Naive thymus-derived CD8-positive, alpha-beta T cell (primary cell): ENCODE measurements at regions not wholly inside any gene's neighbourhood (a gene's known extent, or its start where the extent isn't known, plus 50 kb on each side); places are given as distances from the start of the nearest gene placed in this dataset.
"Not testable (repeated sequence)": the region's sequence is repeated elsewhere in the genome, so short reads cannot be mapped to it uniquely, and the experiment has no call there.

ENCODE experiments used
- ATAC-seq, 2 donors: fragments of 150-1000 bp; cut with Tn5 transposase in 1 of 2; sonication (Bioruptor Pico), chemical (Tn5 transposase) in 1 of 2; 1 replicate in 1 of 2; 2 replicates in 1 of 2; pipeline ENCODE4 v1.10.0; 2021; ENCODE audit warnings: mild to moderate bottlenecking in 2 of 2, moderate library complexity in 2 of 2
- POLR2A ChIA-PET: fragments of 350-600 bp; sonication (Branson Sonifier 250); formaldehyde crosslinking; loops from one replicate; lab custom pipeline; 2021; ENCODE audit warnings: antibody characterized with exemption; lab: Charles Lee
- DNase-seq, 10 donors: peaks; one replicate each; pipeline versions ENCODE4 v3.0.0 to v3.0.0-alpha.2; 2020 to 2022
- H3K27ac Mint-ChIP-seq, 10 donors: one replicate each; pipeline ENCODE4 v1.8.0; 2020 to 2022; ENCODE audit warnings: mild to moderate bottlenecking in 10 of 10, mixed read lengths in 10 of 10, moderate library complexity in 4 of 10, inconsistent platforms in 1 of 10
- H3K27me3 Mint-ChIP-seq, 5 donors: one replicate each; pipeline ENCODE4 v1.8.0; 2021 to 2022; ENCODE audit warnings: mixed read lengths in 5 of 5
- H3K36me3 Mint-ChIP-seq, 3 donors: one replicate each; pipeline ENCODE4 v1.8.0; 2020 to 2022; ENCODE audit warnings: mixed read lengths in 3 of 3, mild to moderate bottlenecking in 2 of 3, inconsistent platforms in 1 of 3
- H3K4me1 Mint-ChIP-seq, 4 donors: one replicate each; pipeline ENCODE4 v1.8.0; 2021 to 2022; ENCODE audit warnings: mixed read lengths in 4 of 4
- H3K4me3 Mint-ChIP-seq, 10 donors: one replicate each; pipeline ENCODE4 v1.8.0; 2020 to 2022; ENCODE audit warnings: mild to moderate bottlenecking in 10 of 10, mixed read lengths in 10 of 10, moderate library complexity in 6 of 10, inconsistent platforms in 1 of 10
- H3K9me3 Mint-ChIP-seq, 9 donors: one replicate each; pipeline ENCODE4 v1.8.0; 2020 to 2022; ENCODE audit warnings: mixed read lengths in 9 of 9, mild to moderate bottlenecking in 3 of 9, inconsistent platforms in 1 of 9, moderate library complexity in 1 of 9

DNA sequence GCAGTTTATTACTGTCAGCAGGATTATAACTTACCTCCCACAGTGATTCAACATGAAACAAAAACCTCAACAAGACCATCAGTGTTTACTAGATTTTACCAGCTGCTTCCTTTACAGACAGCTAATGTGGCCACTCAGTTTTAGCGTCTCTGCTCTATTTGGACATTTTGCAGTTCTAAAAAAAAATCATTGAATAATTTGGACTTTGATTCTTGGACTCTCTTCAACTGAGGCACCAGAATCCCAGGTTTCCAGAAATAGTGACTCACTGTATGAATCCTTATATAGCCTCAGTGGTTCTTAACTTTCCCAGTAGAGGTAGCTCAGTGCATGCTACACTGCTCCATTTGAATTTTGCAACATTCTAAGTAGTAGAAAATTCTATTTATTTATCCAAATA is 317.4 kb upstream of the PLGLB1 start:
- POLR2A ChIA-PET, ATAC-seq, H3K27me3 Mint-ChIP-seq, DNase-seq, H3K9me3 Mint-ChIP-seq, H3K4me3 Mint-ChIP-seq, H3K27ac Mint-ChIP-seq, H3K4me1 Mint-ChIP-seq, H3K36me3 Mint-ChIP-seq: not testable (repeated sequence)

DNA sequence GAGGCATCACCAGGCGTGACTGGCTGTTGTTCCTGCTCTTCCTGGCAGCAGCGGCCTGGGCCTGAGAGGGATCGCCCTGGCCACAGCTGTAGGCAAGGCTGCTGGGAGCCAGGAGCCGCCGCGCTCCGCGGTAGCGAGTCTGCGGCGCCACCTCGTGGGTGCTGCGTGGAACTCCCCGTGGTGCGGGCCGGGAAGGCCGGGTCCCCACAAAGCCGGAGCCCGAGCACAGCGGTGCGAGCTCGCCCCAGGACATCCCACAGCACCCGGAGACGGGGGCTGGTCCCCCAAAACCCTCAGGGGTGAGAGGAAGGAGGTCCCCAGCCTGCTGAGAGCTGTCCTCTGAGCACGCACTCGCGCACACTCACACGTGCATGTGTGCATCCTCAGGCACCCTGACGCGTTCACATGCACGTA is 320.0 kb upstream of the PLGLB1 start:
- H3K27me3 Mint-ChIP-seq, H3K4me3 Mint-ChIP-seq, H3K36me3 Mint-ChIP-seq, H3K9me3 Mint-ChIP-seq, H3K4me1 Mint-ChIP-seq, H3K27ac Mint-ChIP-seq, POLR2A ChIA-PET, ATAC-seq: not testable (repeated sequence)
- peak in 7 of 10 donors; percentile 5 to 39 (median 22) for DNase-seq

DNA sequence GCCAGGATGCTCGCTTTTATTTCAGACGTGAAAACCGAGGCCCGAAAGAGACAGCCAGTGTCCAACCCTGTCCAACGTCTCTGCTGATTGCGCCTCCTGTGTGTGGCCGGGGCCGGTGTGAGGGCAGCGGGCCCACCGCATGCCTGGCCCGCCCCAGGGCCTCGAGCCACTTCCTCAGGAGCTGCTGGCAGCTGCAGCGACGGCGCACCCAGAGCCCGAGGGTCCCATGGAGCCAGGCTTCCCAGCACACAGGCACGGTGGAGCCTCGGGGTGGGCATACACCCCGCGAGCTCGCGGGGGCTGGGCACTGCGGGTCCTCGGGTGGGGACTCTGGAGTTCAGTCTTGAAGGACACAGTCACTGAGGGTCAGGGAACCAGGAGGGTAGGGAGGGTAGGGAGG is 320.5 kb upstream of the PLGLB1 start:
- H3K27ac Mint-ChIP-seq, H3K4me3 Mint-ChIP-seq, POLR2A ChIA-PET, H3K4me1 Mint-ChIP-seq, H3K27me3 Mint-ChIP-seq, H3K36me3 Mint-ChIP-seq, ATAC-seq, H3K9me3 Mint-ChIP-seq, DNase-seq: not testable (repeated sequence)

DNA sequence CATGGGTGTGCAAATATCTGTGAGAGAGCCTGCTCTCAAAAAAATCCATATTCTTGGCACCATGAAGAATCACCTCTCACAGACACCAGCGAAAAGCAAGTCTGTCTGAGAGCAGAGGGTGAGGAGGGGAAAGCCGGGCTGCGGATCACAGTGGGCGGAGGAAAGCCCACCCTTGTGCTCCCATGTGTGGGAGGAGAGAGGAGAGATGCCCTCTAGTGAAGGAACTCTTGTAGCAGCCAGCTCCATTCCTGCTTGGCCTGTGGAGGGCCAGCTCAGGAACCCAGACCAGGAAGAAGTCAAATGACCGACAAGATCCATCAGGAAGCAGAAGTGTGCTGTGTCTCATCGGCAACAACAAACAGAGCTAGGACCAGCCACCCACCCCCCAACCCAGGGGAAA is 321.7 kb upstream of the PLGLB1 start:
- H3K36me3 Mint-ChIP-seq, ATAC-seq, H3K4me1 Mint-ChIP-seq, H3K9me3 Mint-ChIP-seq, POLR2A ChIA-PET, H3K27me3 Mint-ChIP-seq, DNase-seq, H3K27ac Mint-ChIP-seq, H3K4me3 Mint-ChIP-seq: not testable (repeated sequence)

DNA sequence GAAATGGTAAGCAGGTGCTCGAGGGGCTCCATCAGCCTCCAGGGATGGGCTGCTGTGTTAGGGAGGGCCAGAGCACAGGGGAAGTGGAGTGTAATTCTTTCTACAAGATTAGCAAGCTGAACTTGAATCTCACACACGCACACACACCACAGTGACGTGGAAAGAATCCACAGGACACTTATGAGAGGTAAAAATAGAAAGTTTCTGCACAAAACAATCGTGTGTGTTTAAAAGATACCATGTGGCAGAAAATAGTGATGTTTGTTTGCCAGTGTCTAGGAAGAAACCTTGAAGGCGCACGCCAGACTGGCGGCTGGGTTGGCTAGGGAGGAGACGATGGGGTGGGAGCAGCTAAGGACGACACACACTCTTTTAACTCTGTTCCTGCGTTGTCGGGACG is 323.6 kb upstream of the PLGLB1 start:
- ATAC-seq, H3K9me3 Mint-ChIP-seq, POLR2A ChIA-PET, H3K4me3 Mint-ChIP-seq, DNase-seq, H3K36me3 Mint-ChIP-seq, H3K4me1 Mint-ChIP-seq, H3K27ac Mint-ChIP-seq, H3K27me3 Mint-ChIP-seq: not testable (repeated sequence)

DNA sequence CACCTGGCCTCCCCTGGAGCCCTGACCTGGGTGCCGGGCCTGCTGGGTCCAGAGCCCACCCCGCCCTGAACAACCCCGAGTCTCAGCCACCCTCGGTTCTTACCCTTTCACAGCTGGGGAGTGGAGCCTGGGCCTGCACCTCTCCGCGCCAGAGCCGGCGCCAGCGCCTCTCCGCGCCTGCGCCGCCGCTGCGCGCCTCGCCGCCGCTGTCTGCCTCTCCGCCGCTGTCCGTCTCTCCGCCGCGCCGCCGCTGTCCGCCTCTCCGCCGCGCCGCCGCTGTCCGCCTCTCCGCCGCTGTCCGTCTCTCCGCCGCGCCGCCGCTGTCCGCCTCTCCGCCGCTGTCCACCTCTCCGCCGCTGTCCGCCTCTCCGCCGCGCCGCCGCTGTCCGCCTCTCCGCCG is 326.9 kb upstream of the PLGLB1 start:
- H3K36me3 Mint-ChIP-seq, H3K4me1 Mint-ChIP-seq, DNase-seq, H3K27me3 Mint-ChIP-seq, ATAC-seq, POLR2A ChIA-PET, H3K9me3 Mint-ChIP-seq, H3K27ac Mint-ChIP-seq: not testable (repeated sequence)
- H3K4me3 Mint-ChIP-seq = peak overlapping the region in 1 of 10 donors; percentile 39

DNA sequence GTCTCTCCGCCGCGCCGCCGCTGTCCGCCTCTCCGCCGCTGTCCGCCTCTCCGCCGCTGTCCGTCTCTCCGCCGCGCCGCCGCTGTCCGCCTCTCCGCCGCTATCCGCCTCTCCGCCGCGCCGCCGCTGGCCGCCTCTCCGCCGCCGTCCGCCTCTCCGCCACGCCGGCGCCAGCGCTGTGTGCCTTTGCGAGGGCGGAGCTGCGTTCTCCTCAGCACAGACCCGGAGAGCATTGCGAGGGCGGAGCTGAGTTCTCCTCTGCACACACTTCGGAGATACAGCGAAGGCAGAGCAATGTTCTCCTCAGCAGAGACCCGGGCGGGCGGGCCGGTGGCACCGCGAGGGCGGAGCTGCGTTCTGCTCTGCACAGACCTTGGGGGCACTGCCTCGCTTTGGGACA is 327.4 kb upstream of the PLGLB1 start:
- H3K27ac Mint-ChIP-seq, H3K4me1 Mint-ChIP-seq, POLR2A ChIA-PET, H3K36me3 Mint-ChIP-seq, H3K9me3 Mint-ChIP-seq, ATAC-seq, H3K27me3 Mint-ChIP-seq: not testable (repeated sequence)
- peak overlapping the region in 4 of 10 donors; percentile 33 to 74 (median 54) for H3K4me3 Mint-ChIP-seq
- peak in 3 of 10 donors; percentile 3 to 9 (median 3) for DNase-seq

DNA sequence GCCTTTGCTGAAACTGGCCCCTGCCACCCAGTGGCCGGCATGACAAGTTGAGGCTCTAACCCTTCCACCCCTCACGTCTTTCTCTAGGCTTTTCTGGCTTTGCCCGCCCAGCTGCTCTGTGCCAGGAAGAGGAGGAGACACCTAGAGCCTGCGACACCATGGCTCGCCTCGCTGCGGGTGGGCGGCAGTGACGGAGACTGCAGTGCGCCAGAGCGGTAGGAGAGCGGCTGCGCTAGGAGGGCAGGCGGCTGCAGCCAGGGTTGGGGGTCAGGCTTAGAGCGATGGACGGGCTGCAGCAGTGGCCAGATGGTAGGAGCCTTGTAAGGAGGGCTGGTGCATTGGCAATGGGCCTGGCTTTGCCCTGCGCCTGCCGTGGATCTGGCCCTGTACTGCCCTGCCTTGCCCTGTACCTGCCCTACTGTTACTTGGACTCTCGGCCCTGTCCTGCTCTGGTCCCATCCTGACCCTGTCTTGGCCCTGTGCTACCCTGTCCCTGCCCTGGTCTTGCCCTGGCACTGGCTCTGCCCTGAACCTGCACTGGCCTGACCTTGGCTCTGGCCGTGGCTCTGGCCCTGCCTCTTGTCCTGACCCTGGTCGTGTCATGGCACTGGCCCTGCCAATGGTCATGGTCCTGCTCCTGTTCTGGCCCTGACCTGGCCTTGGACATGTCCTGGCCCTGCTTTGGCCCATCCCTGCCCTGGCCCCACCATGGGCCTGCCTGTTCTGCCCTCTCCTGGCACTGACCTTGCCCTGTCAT is 330.7 kb upstream of the PLGLB1 start:
- H3K9me3 Mint-ChIP-seq, H3K36me3 Mint-ChIP-seq, H3K4me1 Mint-ChIP-seq, H3K4me3 Mint-ChIP-seq, DNase-seq, ATAC-seq, H3K27me3 Mint-ChIP-seq, H3K27ac Mint-ChIP-seq, POLR2A ChIA-PET: not testable (repeated sequence)

DNA sequence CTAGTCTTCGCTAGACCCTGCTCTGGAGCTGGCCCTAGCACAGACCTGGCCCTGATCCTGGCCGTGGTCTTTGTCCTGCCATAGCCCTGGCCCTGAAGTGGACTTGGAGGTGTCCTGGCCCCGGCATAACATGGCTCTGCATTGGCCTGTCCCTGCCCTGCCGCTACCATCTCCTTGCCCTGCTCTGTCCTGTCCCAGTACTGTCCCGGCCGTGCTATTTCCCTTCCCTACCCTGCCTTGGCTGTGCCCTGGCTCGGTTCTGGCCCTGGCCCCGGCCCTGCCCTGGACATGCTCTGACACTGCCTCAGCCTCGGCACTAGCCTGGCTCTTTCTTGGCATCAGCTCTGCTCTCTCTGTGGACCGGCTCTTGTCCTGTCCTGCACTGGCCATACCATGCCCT is 331.8 kb upstream of the PLGLB1 start:
- H3K36me3 Mint-ChIP-seq, H3K27ac Mint-ChIP-seq, DNase-seq, H3K9me3 Mint-ChIP-seq, H3K4me3 Mint-ChIP-seq, H3K4me1 Mint-ChIP-seq, POLR2A ChIA-PET, H3K27me3 Mint-ChIP-seq, ATAC-seq: not testable (repeated sequence)

DNA sequence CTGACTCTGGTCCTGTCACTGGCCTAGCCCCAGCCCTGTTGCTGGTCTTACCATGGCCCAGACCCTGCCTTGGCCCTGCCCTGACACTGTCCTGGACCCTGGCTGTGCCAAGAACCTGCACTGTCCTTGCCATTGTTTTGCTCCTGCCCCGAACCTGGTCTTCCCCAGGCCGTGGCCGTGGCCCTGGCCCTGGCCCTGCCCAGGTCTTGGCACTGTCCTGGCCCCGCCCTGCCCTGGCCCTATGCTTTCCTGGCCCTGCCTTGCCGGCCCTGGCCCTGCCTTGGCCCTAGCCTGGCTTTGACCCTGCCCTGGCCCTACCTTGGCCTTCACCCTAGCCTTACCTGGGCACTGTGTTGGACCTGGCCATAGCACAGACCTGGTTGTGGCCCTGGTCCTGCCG is 332.5 kb upstream of the PLGLB1 start:
- H3K27ac Mint-ChIP-seq, DNase-seq, H3K4me1 Mint-ChIP-seq, H3K4me3 Mint-ChIP-seq, H3K9me3 Mint-ChIP-seq, H3K36me3 Mint-ChIP-seq, POLR2A ChIA-PET, ATAC-seq, H3K27me3 Mint-ChIP-seq: not testable (repeated sequence)

DNA sequence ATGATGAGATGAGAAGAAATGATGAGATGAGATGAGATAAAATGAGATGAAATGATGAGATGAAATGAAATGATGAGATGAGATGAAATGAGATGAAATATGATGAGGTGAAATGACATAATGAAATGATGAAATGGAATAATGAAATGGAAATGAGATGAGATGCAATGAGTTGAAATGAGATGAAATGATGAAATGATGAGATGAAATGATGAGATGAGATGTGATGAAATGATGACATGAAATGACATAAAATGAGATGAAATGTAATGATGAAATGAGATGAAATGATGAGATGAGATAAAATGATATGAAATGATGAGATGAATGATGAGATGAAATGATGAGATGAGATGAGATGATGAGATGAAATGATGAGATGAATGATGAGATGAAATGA is 338.6 kb upstream of the PLGLB1 start:
- H3K4me1 Mint-ChIP-seq, H3K36me3 Mint-ChIP-seq: not testable (repeated sequence)

DNA sequence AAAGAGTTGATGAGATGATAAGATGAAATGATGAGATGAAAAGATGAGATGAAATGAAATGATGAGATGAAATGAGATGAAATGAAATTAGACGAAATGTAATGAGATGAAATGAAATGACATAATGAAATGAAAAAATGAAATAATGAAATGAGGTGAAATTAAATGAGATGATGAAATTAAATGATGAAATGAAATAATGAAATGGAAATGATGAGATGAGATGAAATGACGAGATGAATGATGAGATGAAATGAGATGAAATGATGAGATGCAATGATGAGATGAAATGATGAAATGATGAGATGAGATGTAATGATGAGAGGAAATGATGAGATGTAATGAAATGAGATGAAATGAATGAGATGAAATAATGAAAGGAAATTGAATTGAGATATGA is 339.3 kb upstream of the PLGLB1 start:
- H3K4me3 Mint-ChIP-seq, ATAC-seq, H3K36me3 Mint-ChIP-seq, H3K4me1 Mint-ChIP-seq, H3K27me3 Mint-ChIP-seq, POLR2A ChIA-PET, DNase-seq, H3K27ac Mint-ChIP-seq: not testable (repeated sequence)
- H3K9me3 Mint-ChIP-seq = peaks cover 0 to 15% (median 1%) of the 10 kb centered on the region in 9 donors

More for the DNA sequence above, 338.6 kb upstream of the PLGLB1 start:
- H3K4me3 Mint-ChIP-seq, H3K27me3 Mint-ChIP-seq, POLR2A ChIA-PET, DNase-seq, H3K27ac Mint-ChIP-seq, ATAC-seq: not testable (repeated sequence)
- peaks cover 0 to 15% (median 1%) of the 10 kb centered on the region in 9 donors for H3K9me3 Mint-ChIP-seq

DNA sequence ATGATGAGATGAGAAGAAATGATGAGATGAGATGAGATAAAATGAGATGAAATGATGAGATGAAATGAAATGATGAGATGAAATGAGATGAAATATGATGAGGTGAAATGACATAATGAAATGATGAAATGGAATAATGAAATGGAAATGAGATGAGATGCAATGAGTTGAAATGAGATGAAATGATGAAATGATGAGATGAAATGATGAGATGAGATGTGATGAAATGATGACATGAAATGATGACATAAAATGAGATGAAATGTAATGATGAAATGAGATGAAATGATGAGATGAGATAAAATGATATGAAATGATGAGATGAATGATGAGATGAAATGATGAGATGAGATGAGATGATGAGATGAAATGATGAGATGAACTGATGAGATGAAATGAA is 340.2 kb upstream of the PLGLB1 start:
- POLR2A ChIA-PET, DNase-seq, ATAC-seq: not testable (repeated sequence)

DNA sequence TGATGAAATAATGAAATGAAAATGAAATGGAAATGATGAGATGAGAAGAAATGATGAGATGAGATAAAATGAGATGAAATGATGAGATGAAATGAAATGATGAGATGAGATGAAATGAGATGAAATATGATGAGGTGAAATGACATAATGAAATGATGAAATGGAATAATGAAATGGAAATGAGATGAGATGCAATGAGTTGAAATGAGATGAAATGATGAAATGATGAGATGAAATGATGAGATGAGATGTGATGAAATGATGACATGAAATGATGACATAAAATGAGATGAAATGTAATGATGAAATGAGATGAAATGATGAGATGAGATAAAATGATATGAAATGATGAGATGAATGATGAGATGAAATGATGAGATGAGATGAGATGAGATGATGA is 342.7 kb upstream of the PLGLB1 start:
- H3K4me3 Mint-ChIP-seq, H3K4me1 Mint-ChIP-seq, H3K27ac Mint-ChIP-seq, H3K27me3 Mint-ChIP-seq, POLR2A ChIA-PET, H3K36me3 Mint-ChIP-seq, DNase-seq, ATAC-seq: not testable (repeated sequence)
- H3K9me3 Mint-ChIP-seq = peaks cover 0 to 15% (median 1%) of the 10 kb centered on the region in 9 donors

More for the DNA sequence above, 340.2 kb upstream of the PLGLB1 start:
- not testable (repeated sequence) for H3K27ac Mint-ChIP-seq, H3K36me3 Mint-ChIP-seq, H3K4me3 Mint-ChIP-seq, H3K4me1 Mint-ChIP-seq, H3K27me3 Mint-ChIP-seq
- peaks cover 0 to 15% (median 1%) of the 10 kb centered on the region in 9 donors for H3K9me3 Mint-ChIP-seq
